Right atrium auricular region (tissue), 2 donors: ENCODE measurements at regions not wholly inside any gene's neighbourhood (a gene's known extent, or its start where the extent isn't known, plus 50 kb on each side); places are given as distances from the start of the nearest gene placed in this dataset.

Experiments
- DNase-seq: peaks from one replicate; pipeline ENCODE4 v3.0.0-alpha.2; 2019; ENCODE audit warnings: low spot score
- H3K27ac ChIP-seq, 2 donors: fragments of 200-600 bp; sonication (generic); 1 replicate in 1 of 2; 2 replicates in 1 of 2; pipeline ENCODE4 v1.5.1; 2016 to 2019
- H3K27me3 ChIP-seq, 2 donors: fragments of 200-600 bp; sonication (generic); one replicate each; pipeline versions ENCODE4 v1.5.1 to v1.6.0; 2017 to 2019
- H3K36me3 ChIP-seq: fragments of 200-600 bp; sonication (generic); one replicate; pipeline ENCODE4 v1.5.1; 2016
- H3K4me1 ChIP-seq, 2 donors: fragments of 200-600 bp; sonication (generic); one replicate each; pipeline versions ENCODE4 v1.5.1 to v1.6.0; 2017 to 2019
- H3K4me3 ChIP-seq, 2 donors: fragments of 200-600 bp; sonication (generic); 1 replicate in 1 of 2; 2 replicates in 1 of 2; pipeline ENCODE4 v1.5.1; 2017 to 2019; ENCODE audit warnings: mild to moderate bottlenecking in 1 of 2, moderate library complexity in 1 of 2
- H3K9me3 ChIP-seq, 2 donors: fragments of 200-600 bp; sonication (generic); one replicate each; pipeline ENCODE4 v1.5.1; 2019
- TF ChIP-seq, protein P1 (sequence below), 2 donors: fragments of 200-600 bp; sonication (generic); IDR thresholded peaks; one replicate each; pipeline ENCODE4 v1.5.1; 2019; ENCODE audit warnings: antibody characterized with exemption in 2 of 2

DNA sequence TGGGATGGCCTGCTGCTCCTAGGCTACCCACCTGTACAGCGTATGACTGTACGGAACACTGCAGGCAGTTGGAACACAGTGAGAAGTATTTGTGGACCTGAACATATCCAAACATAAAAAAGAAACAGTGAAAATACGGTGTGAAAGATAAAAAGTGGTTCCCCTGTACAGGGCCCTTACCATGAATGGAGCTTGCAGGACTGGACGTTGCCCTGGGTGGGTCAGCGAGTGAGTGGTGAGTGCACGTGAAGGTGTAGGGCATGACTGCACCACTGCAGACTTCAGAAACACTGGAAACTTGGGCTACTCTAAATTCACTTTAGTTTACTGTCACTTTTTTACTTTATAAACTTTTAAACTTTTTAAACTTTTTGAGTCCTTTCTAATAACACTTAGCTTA is 71.2 kb upstream of the SLC6A6 start:
- H3K9me3 ChIP-seq: no peaks in the 10 kb centered on the region
- no peaks in the 10 kb centered on the region for H3K4me1 ChIP-seq
- DNase-seq: no peak
- no peak overlapping the region for H3K27ac ChIP-seq
- H3K4me3 ChIP-seq: no peak overlapping the region
- H3K27me3 ChIP-seq: no peaks in the 10 kb centered on the region
- H3K36me3 ChIP-seq: no peaks in the 10 kb centered on the region
- TF ChIP-seq, protein P1, sequence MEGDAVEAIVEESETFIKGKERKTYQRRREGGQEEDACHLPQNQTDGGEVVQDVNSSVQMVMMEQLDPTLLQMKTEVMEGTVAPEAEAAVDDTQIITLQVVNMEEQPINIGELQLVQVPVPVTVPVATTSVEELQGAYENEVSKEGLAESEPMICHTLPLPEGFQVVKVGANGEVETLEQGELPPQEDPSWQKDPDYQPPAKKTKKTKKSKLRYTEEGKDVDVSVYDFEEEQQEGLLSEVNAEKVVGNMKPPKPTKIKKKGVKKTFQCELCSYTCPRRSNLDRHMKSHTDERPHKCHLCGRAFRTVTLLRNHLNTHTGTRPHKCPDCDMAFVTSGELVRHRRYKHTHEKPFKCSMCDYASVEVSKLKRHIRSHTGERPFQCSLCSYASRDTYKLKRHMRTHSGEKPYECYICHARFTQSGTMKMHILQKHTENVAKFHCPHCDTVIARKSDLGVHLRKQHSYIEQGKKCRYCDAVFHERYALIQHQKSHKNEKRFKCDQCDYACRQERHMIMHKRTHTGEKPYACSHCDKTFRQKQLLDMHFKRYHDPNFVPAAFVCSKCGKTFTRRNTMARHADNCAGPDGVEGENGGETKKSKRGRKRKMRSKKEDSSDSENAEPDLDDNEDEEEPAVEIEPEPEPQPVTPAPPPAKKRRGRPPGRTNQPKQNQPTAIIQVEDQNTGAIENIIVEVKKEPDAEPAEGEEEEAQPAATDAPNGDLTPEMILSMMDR (IDR thresholded peaks at IDR 0.05): no peak

DNA sequence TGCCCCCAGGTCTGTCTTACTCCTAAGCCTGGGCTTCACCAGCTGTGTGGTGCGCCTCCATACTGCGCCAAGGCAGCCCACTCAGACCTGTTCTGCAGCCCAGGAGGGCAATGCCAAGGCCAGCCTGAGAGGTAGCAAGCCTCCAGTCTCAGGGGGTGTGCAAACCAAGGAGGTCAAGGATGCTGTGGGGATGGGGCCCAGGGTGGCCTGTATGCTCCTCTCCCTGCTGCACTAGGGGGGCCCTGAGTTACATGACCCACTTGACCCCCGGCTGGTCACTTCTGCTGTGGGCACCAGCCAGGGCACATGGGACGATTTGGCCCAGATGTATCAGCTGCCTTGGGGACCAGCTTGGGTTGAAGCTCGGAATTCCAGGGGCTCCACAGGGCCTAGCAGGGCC is 70.0 kb upstream of the SLC6A6 start:
- Histone ChIP-seq H3K36me3 (no peaks in the 10 kb centered on the region), H3K4me3 (no peak overlapping the region), H3K4me1 (no peaks in the 10 kb centered on the region), H3K27me3 (no peaks in the 10 kb centered on the region), H3K27ac (no peak overlapping the region), H3K9me3 (no peaks in the 10 kb centered on the region)
- TF ChIP-seq, protein P1 (IDR thresholded peaks at IDR 0.05): no peak
- DNase-seq: no peak

DNA sequence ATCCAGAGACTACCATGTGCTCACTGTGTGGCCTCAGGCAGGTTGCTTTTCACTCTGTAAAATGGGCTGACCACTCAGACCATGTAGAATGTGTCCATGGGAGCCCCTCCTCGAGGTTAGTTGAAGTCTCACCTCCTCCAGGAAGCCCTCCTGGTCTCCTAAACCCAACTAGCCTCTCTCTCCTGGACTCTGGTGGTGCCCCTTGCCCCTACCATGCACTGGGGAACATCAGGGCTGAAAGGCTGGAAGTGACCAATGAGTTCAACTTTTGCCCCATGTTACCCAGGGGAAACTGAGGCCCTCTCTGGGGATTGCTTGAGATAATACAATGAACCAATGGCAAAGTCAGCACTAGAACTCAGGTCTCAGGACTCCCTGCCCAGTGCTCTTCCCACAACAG is 69.2 kb upstream of the SLC6A6 start:
- Histone ChIP-seq H3K27me3 (no peaks in the 10 kb centered on the region), H3K27ac (no peak overlapping the region), H3K4me3 (no peak overlapping the region), H3K4me1 (no peaks in the 10 kb centered on the region), H3K36me3 (no peaks in the 10 kb centered on the region), H3K9me3 (no peaks in the 10 kb centered on the region)
- no peak for DNase-seq
- TF ChIP-seq, protein P1 (IDR thresholded peaks at IDR 0.05): no peak

DNA sequence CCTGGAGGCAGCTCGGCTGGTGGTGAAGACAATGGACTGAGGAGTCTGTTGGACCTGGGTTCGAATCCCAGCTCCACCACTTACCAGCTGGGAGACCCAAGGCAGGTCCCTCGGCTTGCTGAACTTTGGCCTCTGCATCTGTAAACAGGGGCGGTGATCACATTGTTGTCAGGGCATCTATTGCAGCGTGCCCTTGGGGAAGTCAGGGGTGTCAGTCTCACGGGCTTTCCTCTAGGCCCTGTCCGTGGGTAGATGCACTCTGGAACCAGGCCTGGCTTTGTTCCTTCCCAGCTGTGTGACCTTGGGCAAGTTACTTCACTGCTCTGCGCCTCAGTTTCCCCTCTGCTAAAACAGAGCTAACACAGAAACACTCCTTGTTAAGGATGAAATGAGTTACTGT is 68.8 kb upstream of the SLC6A6 start:
- Histone ChIP-seq H3K4me1 (no peaks in the 10 kb centered on the region), H3K27me3 (no peaks in the 10 kb centered on the region), H3K9me3 (no peaks in the 10 kb centered on the region), H3K4me3 (no peak overlapping the region), H3K36me3 (no peaks in the 10 kb centered on the region), H3K27ac (no peak overlapping the region)
- DNase-seq: no peak
- TF ChIP-seq, protein P1 (IDR thresholded peaks at IDR 0.05): no peak

DNA sequence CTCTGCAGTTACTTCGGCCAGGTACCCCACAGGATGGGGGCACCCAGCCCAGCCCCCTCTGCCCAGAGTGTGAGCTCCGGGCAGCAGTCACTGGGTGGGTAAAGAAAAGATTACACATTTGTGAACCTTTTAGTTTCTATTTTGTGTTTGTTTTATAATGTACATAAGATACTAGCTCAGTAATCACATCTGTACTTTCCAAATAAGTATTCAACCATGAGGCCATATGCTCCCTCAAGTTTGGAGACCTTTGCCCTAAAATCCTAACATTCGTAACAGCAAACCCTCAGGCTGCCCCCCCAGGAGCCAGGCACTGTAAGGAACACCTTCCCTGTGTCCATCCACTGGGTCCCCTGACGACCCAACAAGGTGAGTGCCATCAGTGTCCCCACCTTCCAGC is 68.3 kb upstream of the SLC6A6 start:
- H3K27me3 ChIP-seq: no peaks in the 10 kb centered on the region
- H3K9me3 ChIP-seq: no peaks in the 10 kb centered on the region
- H3K36me3 ChIP-seq: no peaks in the 10 kb centered on the region
- TF ChIP-seq, protein P1 (IDR thresholded peaks at IDR 0.05): no peak
- no peaks in the 10 kb centered on the region for H3K4me1 ChIP-seq
- no peak overlapping the region for H3K4me3 ChIP-seq
- no peak overlapping the region for H3K27ac ChIP-seq
- no peak for DNase-seq

DNA sequence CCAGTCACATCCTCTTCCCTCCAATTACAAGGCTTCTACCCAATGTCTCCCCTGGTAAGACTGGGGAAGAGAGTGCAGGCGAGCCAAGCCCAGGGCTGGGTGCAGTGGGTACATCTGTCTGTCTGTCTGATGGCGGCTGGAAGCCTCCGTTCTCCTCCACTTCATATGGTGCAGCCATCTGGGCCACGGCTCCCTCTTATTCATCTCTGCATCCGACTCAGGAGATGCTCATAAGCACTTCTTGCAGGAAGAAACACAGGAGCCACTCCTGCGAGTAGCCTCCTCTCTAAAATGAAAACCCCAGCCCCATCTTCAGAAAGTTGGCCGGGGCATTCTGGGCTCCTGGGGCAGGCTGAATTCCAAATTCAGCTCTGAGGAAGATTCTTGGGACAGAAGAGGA is 67.5 kb upstream of the SLC6A6 start:
- Histone ChIP-seq H3K27me3 (no peaks in the 10 kb centered on the region), H3K4me1 (no peaks in the 10 kb centered on the region), H3K36me3 (no peaks in the 10 kb centered on the region), H3K9me3 (no peaks in the 10 kb centered on the region), H3K4me3 (no peak overlapping the region), H3K27ac (no peak overlapping the region)
- TF ChIP-seq, protein P1 (IDR thresholded peaks at IDR 0.05): no peak
- DNase-seq: no peak
